ENCODE measurements at regions not wholly inside any gene's neighbourhood (a gene's known extent, or its start where the extent isn't known, plus 50 kb on each side); places are given as distances from the start of the nearest gene placed in this dataset.
"Not testable (repeated sequence)": the region's sequence is repeated elsewhere in the genome, so short reads cannot be mapped to it uniquely, and the experiment has no call there.

- H3K9me3 Mint-ChIP-seq (ENCODE audit: unreplicated experiment): peaks cover 19% of the 10 kb centered on the region
- no peaks in the 10 kb centered on the region for H3K36me3 Mint-ChIP-seq (ENCODE audit: unreplicated experiment)
- peaks cover 20% of the 10 kb centered on the region for H3K4me1 Mint-ChIP-seq (ENCODE audit: unreplicated experiment)
- H3K4me3 Mint-ChIP-seq (ENCODE audit: unreplicated experiment): no peak overlapping the region
- TF ChIP-seq CTCF (IDR thresholded peaks at IDR 0.05): no peak
- no peak for DNase-seq (ENCODE audit: extremely low spot score, unreplicated experiment)
- no peak overlapping the region for H3K27ac Mint-ChIP-seq (ENCODE audit: unreplicated experiment)
- no peaks in the 10 kb centered on the region for H3K27me3 Mint-ChIP-seq (ENCODE audit: unreplicated experiment)
Measured at GRCh38 chr2:166647935-166648334, 153.9 kb upstream of the SCN7A start.

- Mint-ChIP-seq H3K4me1 (ENCODE audit: unreplicated experiment) (peaks cover 6% of the 10 kb centered on the region), H3K27ac (ENCODE audit: unreplicated experiment) (no peak overlapping the region), H3K36me3 (ENCODE audit: unreplicated experiment) (no peaks in the 10 kb centered on the region), H3K27me3 (ENCODE audit: unreplicated experiment) (no peaks in the 10 kb centered on the region), H3K9me3 (ENCODE audit: unreplicated experiment) (peaks cover 25% of the 10 kb centered on the region), H3K4me3 (ENCODE audit: unreplicated experiment) (no peak overlapping the region)
- no peak for TF ChIP-seq CTCF (IDR thresholded peaks at IDR 0.05)
- DNase-seq (ENCODE audit: extremely low spot score, unreplicated experiment): no peak
Measured at GRCh38 chr2:166643980-166644379, 149.9 kb upstream of the SCN7A start.

- H3K4me1 Mint-ChIP-seq (ENCODE audit: unreplicated experiment); H3K27me3 Mint-ChIP-seq (ENCODE audit: unreplicated experiment); H3K36me3 Mint-ChIP-seq (ENCODE audit: unreplicated experiment); H3K27ac Mint-ChIP-seq (ENCODE audit: unreplicated experiment); H3K4me3 Mint-ChIP-seq (ENCODE audit: unreplicated experiment); DNase-seq (ENCODE audit: extremely low spot score, unreplicated experiment): not testable (repeated sequence)
- H3K9me3 Mint-ChIP-seq (ENCODE audit: unreplicated experiment): peaks cover 27% of the 10 kb centered on the region
Measured at GRCh38 chr2:166641516-166641915, 147.5 kb upstream of the SCN7A start.

- peaks cover 2% of the 10 kb centered on the region for H3K36me3 Mint-ChIP-seq (ENCODE audit: unreplicated experiment)
- H3K9me3 Mint-ChIP-seq (ENCODE audit: unreplicated experiment): peaks cover 18% of the 10 kb centered on the region
- H3K27ac Mint-ChIP-seq (ENCODE audit: unreplicated experiment): no peak overlapping the region
- no peak overlapping the region for H3K4me3 Mint-ChIP-seq (ENCODE audit: unreplicated experiment)
- no peak for TF ChIP-seq CTCF (IDR thresholded peaks at IDR 0.05)
- no peak for DNase-seq (ENCODE audit: extremely low spot score, unreplicated experiment)
- H3K4me1 Mint-ChIP-seq (ENCODE audit: unreplicated experiment): peaks cover 19% of the 10 kb centered on the region
- H3K27me3 Mint-ChIP-seq (ENCODE audit: unreplicated experiment): no peaks in the 10 kb centered on the region
Measured at GRCh38 chr2:166637051-166637450, 143.0 kb upstream of the SCN7A start.

GRCh38 chr2:166634706-166635105 lies 140.7 kb upstream of the SCN7A start:
- H3K27ac Mint-ChIP-seq (ENCODE audit: unreplicated experiment): no peak overlapping the region
- H3K9me3 Mint-ChIP-seq (ENCODE audit: unreplicated experiment): peaks cover 14% of the 10 kb centered on the region
- peaks cover 15% of the 10 kb centered on the region for H3K4me1 Mint-ChIP-seq (ENCODE audit: unreplicated experiment)
- no peak for TF ChIP-seq CTCF (IDR thresholded peaks at IDR 0.05)
- no peaks in the 10 kb centered on the region for H3K27me3 Mint-ChIP-seq (ENCODE audit: unreplicated experiment)
- peaks cover 2% of the 10 kb centered on the region for H3K36me3 Mint-ChIP-seq (ENCODE audit: unreplicated experiment)
- H3K4me3 Mint-ChIP-seq (ENCODE audit: unreplicated experiment): no peak overlapping the region
- no peak for DNase-seq (ENCODE audit: extremely low spot score, unreplicated experiment)

GRCh38 chr2:166632616-166633015 lies 138.6 kb upstream of the SCN7A start:
- Mint-ChIP-seq H3K36me3 (ENCODE audit: unreplicated experiment) (peaks cover 2% of the 10 kb centered on the region), H3K4me3 (ENCODE audit: unreplicated experiment) (no peak overlapping the region), H3K4me1 (ENCODE audit: unreplicated experiment) (peaks cover 15% of the 10 kb centered on the region), H3K27me3 (ENCODE audit: unreplicated experiment) (no peaks in the 10 kb centered on the region), H3K9me3 (ENCODE audit: unreplicated experiment) (peaks cover 11% of the 10 kb centered on the region), H3K27ac (ENCODE audit: unreplicated experiment) (no peak overlapping the region)
- no peak for TF ChIP-seq CTCF (IDR thresholded peaks at IDR 0.05)
- no peak for DNase-seq (ENCODE audit: extremely low spot score, unreplicated experiment)
